ENCODE measurements at regions not wholly inside any gene's neighbourhood (a gene's known extent, or its start where the extent isn't known, plus 50 kb on each side); places are given as distances from the start of the nearest gene placed in this dataset.

- H3K4me3 ChIP-seq: no peak overlapping the region
- no peak for TF ChIP-seq CTCF (IDR thresholded peaks at IDR 0.05)
- ATAC-seq (no peak), DNase-seq (no peak)
- WGBS, 3 donors: 62 to 72% (median 64%) methylated on average over 5 of the region's 5 CpGs
- intact Hi-C loops (cut with DNase I): no loop called here
- H3K36me3 ChIP-seq (ENCODE audit: insufficient read depth in 1 of 2, low read depth in 1 of 2): no peaks in the 10 kb centered on the region
- H3K27ac ChIP-seq: no peak overlapping the region
- peaks cover 0 to 4% (median 2%) of the 10 kb centered on the region in 3 donors for H3K27me3 ChIP-seq (ENCODE audit: insufficient read depth in 3 of 3, low read length in 2 of 3)
- H3K4me1 ChIP-seq: no peaks in the 10 kb centered on the region
- peaks cover 16% of the 10 kb centered on the region for H3K9me3 ChIP-seq
These were observed 51.8 kb upstream of the ANKRD34C start for GRCh38 chr15:79230766-79231165.

- Histone ChIP-seq H3K27ac (no peak overlapping the region), H3K4me1 (no peaks in the 10 kb centered on the region), H3K9me3 (no peaks in the 10 kb centered on the region), H3K27me3 (ENCODE audit: insufficient read depth in 3 of 3, low read length in 2 of 3) (peaks cover 0 to 3% (median 0%) of the 10 kb centered on the region in 3 donors), H3K36me3 (ENCODE audit: insufficient read depth in 1 of 2, low read depth in 1 of 2) (no peaks in the 10 kb centered on the region), H3K4me3 (no peak overlapping the region)
- ATAC-seq (no peak), DNase-seq (no peak)
- WGBS, 3 donors: 22 to 35% (median 32%) methylated on average over 2 of the region's 2 CpGs
- no peak for TF ChIP-seq CTCF (IDR thresholded peaks at IDR 0.05)
- intact Hi-C loops (cut with DNase I): no loop called here
These were observed 59.7 kb upstream of the ANKRD34C start for GRCh38 chr15:79222808-79223207.

- no peak overlapping the region for H3K4me3 ChIP-seq
- peaks cover 0 to 3% (median 0%) of the 10 kb centered on the region in 3 donors for H3K27me3 ChIP-seq (ENCODE audit: insufficient read depth in 3 of 3, low read length in 2 of 3)
- 34 to 61% (median 48%) methylated on average over 2 of the region's 2 CpGs for WGBS, 3 donors
- H3K27ac ChIP-seq: no peak overlapping the region
- no peak for DNase-seq
- no peak for ATAC-seq
- no peak for TF ChIP-seq CTCF (IDR thresholded peaks at IDR 0.05)
- intact Hi-C loops (cut with DNase I): no loop called here
- no peaks in the 10 kb centered on the region for H3K4me1 ChIP-seq
- H3K36me3 ChIP-seq (ENCODE audit: insufficient read depth in 1 of 2, low read depth in 1 of 2): no peaks in the 10 kb centered on the region
- H3K9me3 ChIP-seq: peaks cover 4% of the 10 kb centered on the region
These were observed 60.8 kb upstream of the ANKRD34C start for GRCh38 chr15:79221696-79222095.

GRCh38 chr15:79219393-79220056 lies 63.0 kb upstream of the ANKRD34C start:
- TF ChIP-seq CTCF (IDR thresholded peaks at IDR 0.05): no peak
- peaks cover 0 to 3% (median 0%) of the 10 kb centered on the region in 3 donors for H3K27me3 ChIP-seq (ENCODE audit: insufficient read depth in 3 of 3, low read length in 2 of 3)
- DNase-seq (no peak), ATAC-seq (no peak)
- no peaks in the 10 kb centered on the region for H3K4me1 ChIP-seq
- H3K4me3 ChIP-seq: no peak overlapping the region
- H3K27ac ChIP-seq: no peak overlapping the region
- 53 to 64% (median 62%) methylated on average over 4 of the region's 4 CpGs for WGBS, 3 donors
- intact Hi-C loops (cut with DNase I): no loop called here
- peaks cover 4% of the 10 kb centered on the region for H3K9me3 ChIP-seq
- H3K36me3 ChIP-seq (ENCODE audit: insufficient read depth in 1 of 2, low read depth in 1 of 2): no peaks in the 10 kb centered on the region

Data from psoas muscle (tissue), 7 donors.